Cerebellar nuclear complex (tissue), 1 donor: ENCODE measurements at regions not wholly inside any gene's neighbourhood (a gene's known extent, or its start where the extent isn't known, plus 50 kb on each side); places are given as distances from the start of the nearest gene placed in this dataset.

Experiments used
- DNase-seq, 2 experiments: peaks; one replicate each; lab custom pipeline; 2025; lab: John Stamatoyannopoulos, UW

GRCh38 chr4:79467246-79467932 lies 59.4 kb upstream of the GK2 start:
- no peak for DNase-seq

DNA sequence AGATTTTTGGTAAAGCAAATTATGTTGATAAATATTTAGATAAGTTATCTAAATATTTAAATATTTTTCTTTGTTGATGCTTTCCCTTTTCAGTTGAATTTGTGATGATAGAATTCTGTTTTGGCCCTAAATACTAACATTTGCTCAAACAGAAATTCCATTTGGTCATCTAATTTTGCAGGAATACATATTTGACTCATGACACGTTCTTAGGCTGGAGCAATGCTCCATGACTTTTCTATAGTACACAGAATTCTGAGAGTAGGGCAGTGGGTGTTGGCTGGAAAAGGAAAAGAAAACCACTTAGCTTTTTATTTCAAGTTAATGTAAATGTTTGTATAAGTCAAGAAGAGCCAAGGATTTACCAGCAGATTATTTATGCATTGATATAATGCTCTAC lies 58.6 kb upstream of the GK2 start:
- no peak for DNase-seq
